Endothelial cell of umbilical vein (primary cell): ENCODE measurements at regions not wholly inside any gene's neighbourhood (a gene's known extent, or its start where the extent isn't known, plus 50 kb on each side); places are given as distances from the start of the nearest gene placed in this dataset.

ENCODE experiments used
- CTCF ChIP-seq, 2 donors: IDR thresholded peaks; 1 replicate in 1 of 2; 2 replicates in 1 of 2; pipeline ENCODE4 v1.5.1; 2011; ENCODE audit warnings: low read length in 2 of 2, mild to moderate bottlenecking in 2 of 2, moderate library complexity in 2 of 2, control low read depth in 1 of 2, inconsistent platforms in 1 of 2, low read depth in 1 of 2; ENCODE audit not compliant: insufficient read depth in 1 of 2; ENCODE audit errors: extremely low read depth in 1 of 2
- GATA2 ChIP-seq: IDR thresholded peaks from 2 replicates; pipeline ENCODE4 v1.7.0; 2011; ENCODE audit warnings: low read depth, mild to moderate bottlenecking, moderate library complexity, mixed read lengths, low read length; ENCODE audit not compliant: insufficient read length, insufficient read depth

- TF ChIP-seq GATA2 (no peak), CTCF (IDR thresholded peaks at IDR 0.05; ENCODE audit: extremely low read depth in 1 of 2, insufficient read depth in 1 of 2, low read depth in 1 of 2, low read length in 2 of 2) (no peak)
Measured at GRCh38 chr7:113464096-113464855, 345.9 kb upstream of the SMIM30 start.
